A673 (cell line): ENCODE measurements at regions not wholly inside any gene's neighbourhood (a gene's known extent, or its start where the extent isn't known, plus 50 kb on each side); places are given as distances from the start of the nearest gene placed in this dataset.

Experiments
- CTCF ChIP-seq: fragments of 300-800, 200-600 bp; sonication (generic); conservative IDR thresholded peaks from 2 replicates; pipeline ENCODE4 v1.5.1; 2017; ENCODE audit warnings: low read depth, mild to moderate bottlenecking, antibody characterized with exemption, low read length, moderate library complexity, mixed read lengths
- EZH2 ChIP-seq: fragments of 200-600 bp; sonication (generic); IDR thresholded peaks from 2 replicates; pipeline ENCODE4 v1.6.1; 2017; ENCODE audit warnings: borderline replicate concordance, low read depth, mild to moderate bottlenecking, mixed read lengths, antibody characterized with exemption, low read length; ENCODE audit not compliant: poor library complexity, severe bottlenecking

- no peak for TF ChIP-seq CTCF
- TF ChIP-seq EZH2, result no peak
Observed at GRCh38 chr14:95420060-95420459, 96.4 kb downstream of the SYNE3 start.
